Type B pancreatic cell (in vitro differentiated cells): ENCODE measurements at regions not wholly inside any gene's neighbourhood (a gene's known extent, or its start where the extent isn't known, plus 50 kb on each side); places are given as distances from the start of the nearest gene placed in this dataset.

ENCODE experiments used
- DNase-seq: peaks from one replicate; pipeline ENCODE4 v3.0.0; 2021; ENCODE audit warnings: mixed read lengths; ENCODE audit not compliant: unreplicated experiment; ENCODE audit errors: extremely low spot score
- H3K27ac Mint-ChIP-seq: 2 replicates; pipeline ENCODE4 v1.8.0; 2021; ENCODE audit warnings: mild to moderate bottlenecking, mixed read lengths
- H3K27me3 Mint-ChIP-seq: 2 replicates; pipeline ENCODE4 v1.8.0; 2021; ENCODE audit warnings: mixed read lengths
- H3K36me3 Mint-ChIP-seq: 2 replicates; pipeline ENCODE4 v1.8.0; 2021; ENCODE audit warnings: mixed read lengths
- H3K4me1 Mint-ChIP-seq: one replicate; pipeline ENCODE4 v1.8.0; 2021; ENCODE audit warnings: mixed read lengths; ENCODE audit not compliant: unreplicated experiment
- H3K4me3 Mint-ChIP-seq: 2 replicates; pipeline ENCODE4 v1.8.0; 2021; ENCODE audit warnings: mild to moderate bottlenecking, mixed read lengths
- H3K9me3 Mint-ChIP-seq: 2 replicates; pipeline ENCODE4 v1.8.0; 2021; ENCODE audit warnings: mixed read lengths
- TF ChIP-seq, protein P1 (sequence below): fragments of 200-600 bp; sonication (generic); conservative IDR thresholded peaks from 2 replicates; pipeline ENCODE4 v1.5.0; 2021; ENCODE audit warnings: antibody characterized with exemption, mild to moderate bottlenecking

DNA sequence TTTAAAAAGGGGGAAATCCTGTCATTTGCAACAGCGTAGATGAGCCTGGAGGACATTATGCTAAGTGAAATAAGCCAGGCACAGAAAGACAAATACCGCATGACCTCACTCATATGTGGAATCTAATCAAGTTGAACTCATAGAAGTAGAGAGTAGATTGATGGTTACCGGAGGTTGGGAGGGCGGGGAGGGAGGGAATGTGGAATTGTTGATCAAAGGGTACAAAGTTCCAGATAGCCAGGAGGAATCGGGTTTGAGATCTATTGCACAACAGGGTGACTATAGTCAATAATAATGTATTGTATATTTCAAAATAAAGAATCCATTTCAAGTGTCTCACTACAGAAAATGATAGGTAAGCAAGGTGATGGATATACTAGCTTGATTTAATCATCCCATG, 393.2 kb downstream of the BCOR start:
- no peak for DNase-seq
- TF ChIP-seq, protein P1, sequence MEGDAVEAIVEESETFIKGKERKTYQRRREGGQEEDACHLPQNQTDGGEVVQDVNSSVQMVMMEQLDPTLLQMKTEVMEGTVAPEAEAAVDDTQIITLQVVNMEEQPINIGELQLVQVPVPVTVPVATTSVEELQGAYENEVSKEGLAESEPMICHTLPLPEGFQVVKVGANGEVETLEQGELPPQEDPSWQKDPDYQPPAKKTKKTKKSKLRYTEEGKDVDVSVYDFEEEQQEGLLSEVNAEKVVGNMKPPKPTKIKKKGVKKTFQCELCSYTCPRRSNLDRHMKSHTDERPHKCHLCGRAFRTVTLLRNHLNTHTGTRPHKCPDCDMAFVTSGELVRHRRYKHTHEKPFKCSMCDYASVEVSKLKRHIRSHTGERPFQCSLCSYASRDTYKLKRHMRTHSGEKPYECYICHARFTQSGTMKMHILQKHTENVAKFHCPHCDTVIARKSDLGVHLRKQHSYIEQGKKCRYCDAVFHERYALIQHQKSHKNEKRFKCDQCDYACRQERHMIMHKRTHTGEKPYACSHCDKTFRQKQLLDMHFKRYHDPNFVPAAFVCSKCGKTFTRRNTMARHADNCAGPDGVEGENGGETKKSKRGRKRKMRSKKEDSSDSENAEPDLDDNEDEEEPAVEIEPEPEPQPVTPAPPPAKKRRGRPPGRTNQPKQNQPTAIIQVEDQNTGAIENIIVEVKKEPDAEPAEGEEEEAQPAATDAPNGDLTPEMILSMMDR = no peak
- Mint-ChIP-seq H3K27me3 (no peaks in the 10 kb centered on the region), H3K9me3 (peaks cover 11% of the 10 kb centered on the region), H3K4me1 (no peaks in the 10 kb centered on the region), H3K4me3 (no peak overlapping the region), H3K36me3 (no peaks in the 10 kb centered on the region), H3K27ac (no peak overlapping the region)

DNA sequence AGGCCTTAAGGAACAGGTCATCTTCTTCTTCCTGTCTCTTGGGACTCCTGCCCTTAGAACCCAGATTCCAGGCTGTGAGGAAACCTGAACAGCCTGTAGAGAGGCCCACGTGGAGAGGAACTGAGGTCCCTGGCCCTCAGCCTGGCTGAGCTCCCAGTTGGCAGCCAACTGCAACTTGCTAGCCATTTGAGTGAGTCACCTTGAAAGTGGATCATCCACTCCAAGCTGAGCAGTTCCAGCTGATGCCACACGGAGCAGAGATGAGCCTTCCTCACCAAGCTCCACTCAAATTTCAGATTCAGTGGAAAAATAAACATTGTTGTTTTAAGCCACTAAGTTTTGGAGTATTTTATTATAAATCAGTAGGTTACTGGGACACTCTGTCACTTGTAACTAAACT, 392.5 kb downstream of the BCOR start:
- H3K4me1 Mint-ChIP-seq = no peaks in the 10 kb centered on the region
- H3K9me3 Mint-ChIP-seq = peaks cover 11% of the 10 kb centered on the region
- no peak overlapping the region for H3K4me3 Mint-ChIP-seq
- TF ChIP-seq, protein P1 = peak; percentile 60
- H3K27ac Mint-ChIP-seq = no peak overlapping the region
- H3K36me3 Mint-ChIP-seq = no peaks in the 10 kb centered on the region
- no peaks in the 10 kb centered on the region for H3K27me3 Mint-ChIP-seq
- DNase-seq = no peak

DNA sequence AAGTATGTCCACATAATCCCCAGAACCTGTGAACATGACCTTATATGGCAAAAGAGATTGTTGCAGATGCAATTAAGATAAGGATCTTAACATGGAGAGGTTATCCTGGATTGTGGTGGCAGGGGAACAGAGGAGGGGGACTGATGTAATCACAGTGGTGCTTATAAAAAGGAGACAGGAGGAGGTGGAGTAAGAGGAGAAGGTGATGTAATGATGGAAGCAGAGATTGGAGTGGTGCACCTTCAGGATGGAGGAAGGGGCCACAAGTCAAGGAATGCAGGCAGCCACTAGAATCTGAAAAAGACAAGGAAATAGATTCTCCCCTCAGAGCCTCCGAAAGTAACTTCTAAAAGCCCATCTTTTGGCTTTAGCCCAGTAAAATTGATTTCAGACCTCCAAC, 388.4 kb downstream of the BCOR start:
- H3K4me3 Mint-ChIP-seq = no peak overlapping the region
- no peak overlapping the region for H3K27ac Mint-ChIP-seq
- H3K27me3 Mint-ChIP-seq = no peaks in the 10 kb centered on the region
- H3K4me1 Mint-ChIP-seq = no peaks in the 10 kb centered on the region
- TF ChIP-seq, protein P1 = no peak
- no peak for DNase-seq
- H3K36me3 Mint-ChIP-seq = no peaks in the 10 kb centered on the region
- peaks cover 4% of the 10 kb centered on the region for H3K9me3 Mint-ChIP-seq

DNA sequence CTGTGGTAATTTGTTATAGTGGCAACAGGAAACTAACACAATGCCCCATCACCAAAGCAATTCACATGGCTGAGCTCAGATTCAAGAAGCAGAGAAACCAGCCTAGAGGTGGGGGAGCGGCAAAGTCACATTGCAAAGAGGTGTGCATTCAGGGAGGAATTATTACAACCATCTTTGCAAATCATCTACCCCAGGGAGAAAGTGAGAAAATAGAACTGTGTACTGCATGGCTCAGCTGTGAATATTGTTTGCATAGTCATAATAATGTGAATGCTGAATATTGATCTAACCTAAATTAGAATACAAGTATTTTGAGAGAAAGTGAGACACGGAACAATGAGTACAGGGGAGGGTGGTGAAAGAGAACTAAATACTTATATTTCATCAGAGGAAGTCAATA, 387.9 kb downstream of the BCOR start:
- no peaks in the 10 kb centered on the region for H3K27me3 Mint-ChIP-seq
- TF ChIP-seq, protein P1 = no peak
- peaks cover 4% of the 10 kb centered on the region for H3K9me3 Mint-ChIP-seq
- no peak overlapping the region for H3K27ac Mint-ChIP-seq
- no peaks in the 10 kb centered on the region for H3K4me1 Mint-ChIP-seq
- H3K4me3 Mint-ChIP-seq = no peak overlapping the region
- H3K36me3 Mint-ChIP-seq = no peaks in the 10 kb centered on the region
- DNase-seq = no peak

DNA sequence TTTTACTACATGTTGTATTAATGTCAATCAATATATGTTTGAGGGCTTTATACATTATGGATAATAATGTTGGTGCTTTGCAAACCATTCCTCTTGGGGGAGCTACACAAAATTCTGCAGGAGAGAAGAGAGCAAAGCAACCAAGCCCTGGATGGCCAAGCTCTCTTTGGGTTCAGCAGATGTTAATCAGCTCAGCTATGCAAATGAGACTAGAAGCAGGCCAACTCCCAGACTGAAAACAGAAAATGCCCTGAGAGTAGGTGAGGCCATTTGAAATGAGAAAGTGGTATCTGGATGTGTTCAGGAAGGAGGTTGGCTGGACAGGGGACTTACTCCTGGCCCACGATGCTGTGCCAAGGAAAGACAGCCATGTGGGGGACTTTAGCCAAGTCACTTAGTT, 387.0 kb downstream of the BCOR start:
- H3K36me3 Mint-ChIP-seq = no peaks in the 10 kb centered on the region
- H3K27ac Mint-ChIP-seq = no peak overlapping the region
- H3K9me3 Mint-ChIP-seq = peaks cover 4% of the 10 kb centered on the region
- TF ChIP-seq, protein P1 = no peak
- H3K27me3 Mint-ChIP-seq = no peaks in the 10 kb centered on the region
- DNase-seq = no peak
- no peak overlapping the region for H3K4me3 Mint-ChIP-seq
- no peaks in the 10 kb centered on the region for H3K4me1 Mint-ChIP-seq

DNA sequence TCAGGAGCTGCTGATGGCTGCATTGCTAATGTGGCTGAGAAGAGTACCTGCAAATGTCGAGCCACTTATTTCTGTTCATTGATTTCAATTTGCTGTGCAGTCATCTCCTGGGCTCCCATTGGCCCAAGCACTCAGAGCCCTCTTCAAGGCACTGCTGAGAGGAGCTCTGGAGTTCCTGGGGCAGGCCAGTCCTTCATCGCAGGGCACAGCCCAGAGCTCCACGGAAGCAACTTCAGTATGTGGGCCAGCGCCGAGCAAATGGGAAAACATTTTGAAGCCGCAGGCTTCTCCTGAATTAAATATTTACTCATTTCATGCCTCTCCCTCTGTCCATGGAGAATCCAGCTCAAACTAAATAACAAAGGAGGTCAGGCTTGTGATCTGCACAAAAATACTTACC, 383.3 kb downstream of the BCOR start:
- H3K4me1 Mint-ChIP-seq = no peaks in the 10 kb centered on the region
- no peak for DNase-seq
- no peaks in the 10 kb centered on the region for H3K27me3 Mint-ChIP-seq
- TF ChIP-seq, protein P1 = no peak
- no peak overlapping the region for H3K27ac Mint-ChIP-seq
- H3K36me3 Mint-ChIP-seq = no peaks in the 10 kb centered on the region
- H3K9me3 Mint-ChIP-seq = peaks cover 5% of the 10 kb centered on the region
- H3K4me3 Mint-ChIP-seq = no peak overlapping the region
